ENCODE measurements at regions not wholly inside any gene's neighbourhood (a gene's known extent, or its start where the extent isn't known, plus 50 kb on each side); places are given as distances from the start of the nearest gene placed in this dataset.
"Not testable (repeated sequence)": the region's sequence is repeated elsewhere in the genome, so short reads cannot be mapped to it uniquely, and the experiment has no call there.

DNA sequence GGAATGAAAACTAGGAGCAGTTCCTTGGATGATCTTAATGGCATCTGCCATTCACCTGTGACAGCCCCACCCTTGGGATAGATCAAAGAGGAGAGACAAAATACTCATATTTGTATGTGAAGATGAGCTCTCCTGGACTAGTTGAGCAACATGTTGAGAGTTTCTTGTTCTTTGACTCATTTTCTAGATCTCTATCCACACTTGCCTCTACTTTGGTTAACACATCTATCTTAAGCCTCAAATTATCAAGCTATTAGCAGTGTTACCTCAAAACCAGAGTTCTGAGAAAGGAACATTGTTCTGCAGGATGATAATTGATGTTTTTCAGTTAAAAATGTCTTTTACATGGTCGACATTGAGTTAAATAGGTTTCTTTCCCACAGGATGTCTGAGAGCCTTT is 94.2 kb upstream of the TEX13D start:
- no peak for DNase-seq (ENCODE audit: low read depth in 2 of 2)

DNA sequence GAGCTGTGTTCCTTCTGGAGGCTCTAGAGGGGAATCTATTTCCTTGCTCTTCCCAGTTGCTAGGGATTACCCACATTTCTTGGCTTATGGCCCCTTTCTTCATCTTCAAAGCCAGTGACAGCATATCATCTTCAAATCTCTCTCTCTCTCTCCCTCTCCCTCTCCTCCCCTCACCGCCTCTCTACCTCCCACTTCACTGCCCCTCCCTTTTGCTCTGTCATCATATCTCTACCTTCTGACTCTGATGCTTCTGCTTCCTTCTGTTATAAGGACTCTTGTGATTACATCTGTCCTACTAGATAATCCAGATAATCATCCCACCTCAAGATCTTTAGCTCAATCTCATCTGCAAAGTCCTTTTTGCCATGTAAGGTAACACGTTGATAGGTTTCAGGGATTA is 93.1 kb upstream of the TEX13D start:
- DNase-seq (ENCODE audit: low read depth in 2 of 2), result no peak

DNA sequence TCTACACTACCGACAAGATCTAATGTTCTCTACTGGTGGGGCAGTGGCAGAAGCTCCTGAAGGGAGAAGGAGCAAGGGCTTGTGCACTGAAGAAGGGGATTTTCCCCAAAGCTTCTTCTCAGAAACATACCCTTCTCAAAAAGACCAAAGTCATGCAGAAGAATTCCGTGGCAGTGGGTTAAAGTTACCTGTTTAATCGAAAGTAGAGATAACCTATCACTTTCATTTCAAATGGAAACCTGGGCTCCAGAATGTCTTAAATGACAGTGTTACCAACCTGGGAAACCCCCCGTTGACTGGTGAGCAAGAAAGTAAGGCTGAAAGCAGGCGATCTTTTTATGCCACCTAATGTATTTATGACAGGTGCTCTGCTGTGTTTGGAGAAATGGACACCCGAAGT is 92.5 kb upstream of the TEX13D start:
- DNase-seq (ENCODE audit: low read depth in 2 of 2), result no peak

DNA sequence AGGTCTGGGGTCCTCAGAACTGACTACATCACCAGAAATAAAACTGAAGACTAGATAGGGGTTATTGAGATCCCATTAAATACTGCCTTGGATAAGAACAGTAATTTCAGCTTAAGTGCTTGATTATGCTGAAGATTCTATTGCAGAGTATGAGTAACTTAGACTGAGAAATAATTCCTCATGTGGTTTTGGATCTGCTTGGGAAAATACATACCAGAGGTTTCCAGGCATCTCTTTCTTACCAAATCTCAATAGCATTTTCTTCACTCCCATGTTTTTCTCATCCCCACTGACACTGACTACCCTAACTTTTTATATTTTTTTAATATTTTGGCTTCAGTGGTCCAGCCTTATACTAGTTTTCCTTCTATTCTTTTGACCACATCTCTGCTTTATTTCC is 92.0 kb upstream of the TEX13D start:
- DNase-seq (ENCODE audit: low read depth in 2 of 2), result no peak

DNA sequence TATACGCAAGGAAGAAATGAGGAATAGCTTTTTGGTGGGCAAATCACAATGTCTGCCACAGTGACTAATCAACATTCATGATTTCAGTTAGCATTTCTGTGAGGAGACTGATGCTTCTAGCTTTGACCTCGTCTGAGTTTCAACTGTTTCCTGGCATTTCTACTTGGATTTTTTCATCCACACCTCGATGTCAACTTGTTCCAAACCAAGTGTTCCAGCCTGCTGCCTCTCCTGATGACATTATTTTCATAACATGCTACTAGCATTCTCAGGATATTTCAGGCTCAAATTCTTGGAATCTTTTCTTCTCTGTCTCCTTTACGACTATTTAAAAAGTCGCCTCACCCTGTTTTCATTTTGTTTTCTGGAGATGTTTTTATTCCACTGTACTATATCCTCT is 90.3 kb upstream of the TEX13D start:
- no peak for DNase-seq (ENCODE audit: low read depth in 2 of 2)

DNA sequence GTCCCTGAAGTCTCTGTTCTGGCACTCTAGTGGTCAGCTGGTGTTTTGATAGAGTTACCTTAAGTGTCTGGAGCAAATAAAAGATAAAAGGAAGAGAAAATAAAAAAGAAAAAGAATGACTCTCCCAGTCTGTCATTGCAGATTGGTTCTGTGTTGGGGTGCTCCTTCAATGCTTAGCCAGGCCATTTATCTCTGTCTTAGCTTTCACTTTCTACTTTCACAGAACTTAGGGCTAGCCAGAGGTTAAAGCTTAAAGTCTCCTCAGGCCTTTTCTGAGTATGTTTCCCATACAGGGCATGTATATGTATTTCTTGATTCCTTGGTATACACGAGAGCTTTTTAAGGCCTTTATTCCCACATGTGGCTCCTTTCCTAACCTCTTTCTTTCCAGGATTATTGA is 83.1 kb upstream of the TEX13D start:
- DNase-seq (ENCODE audit: low read depth in 2 of 2), result no peak

DNA sequence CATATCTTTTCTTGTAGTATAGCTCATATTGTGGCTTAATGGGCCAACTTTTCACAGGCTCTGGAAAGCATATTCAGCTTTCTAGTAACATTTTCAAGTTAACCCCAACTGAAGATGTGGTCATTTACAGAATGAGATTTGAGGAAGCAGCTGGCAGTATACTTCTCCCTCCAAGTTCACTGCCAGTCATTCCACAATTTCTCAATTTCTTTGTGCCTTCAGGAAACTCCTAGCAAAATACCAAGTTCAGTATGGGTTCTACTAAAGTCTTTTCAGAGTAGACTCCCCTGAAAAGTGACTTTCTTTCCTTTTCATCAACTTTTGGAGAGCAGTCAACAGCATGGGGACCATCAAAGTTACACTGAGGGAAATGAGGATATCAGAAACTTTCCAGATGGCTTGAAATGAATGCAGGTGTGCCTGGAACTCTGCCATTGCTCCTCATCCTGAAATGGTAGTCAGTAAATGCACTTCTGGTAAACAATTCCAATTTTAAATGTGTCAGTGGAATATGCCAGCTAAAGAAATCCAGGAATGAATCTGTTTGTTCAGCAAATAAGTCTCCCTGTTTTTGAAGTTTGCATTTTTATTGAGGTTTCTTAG is 81.5 kb upstream of the TEX13D start:
- no peak for DNase-seq (ENCODE audit: low read depth in 2 of 2)

DNA sequence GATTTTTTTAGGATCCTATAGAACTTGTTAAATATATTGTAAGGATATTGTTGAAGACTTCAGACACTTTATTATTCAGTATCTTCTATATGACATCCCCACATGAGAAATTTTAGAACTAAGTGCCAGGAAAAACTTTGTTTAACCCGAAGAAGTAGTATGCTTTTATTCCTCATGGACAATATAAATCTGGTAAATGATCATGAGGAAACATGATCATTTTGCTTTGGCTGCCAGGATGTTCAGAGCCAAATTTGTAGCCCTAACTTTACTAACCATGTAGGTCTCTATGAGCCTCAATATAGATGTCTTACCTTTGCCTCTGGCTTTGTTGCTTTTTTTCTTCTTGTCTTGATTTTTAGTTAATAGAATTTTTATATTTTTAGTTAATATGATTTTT is 77.8 kb upstream of the TEX13D start:
- no peak for DNase-seq (ENCODE audit: low read depth in 2 of 2)

DNA sequence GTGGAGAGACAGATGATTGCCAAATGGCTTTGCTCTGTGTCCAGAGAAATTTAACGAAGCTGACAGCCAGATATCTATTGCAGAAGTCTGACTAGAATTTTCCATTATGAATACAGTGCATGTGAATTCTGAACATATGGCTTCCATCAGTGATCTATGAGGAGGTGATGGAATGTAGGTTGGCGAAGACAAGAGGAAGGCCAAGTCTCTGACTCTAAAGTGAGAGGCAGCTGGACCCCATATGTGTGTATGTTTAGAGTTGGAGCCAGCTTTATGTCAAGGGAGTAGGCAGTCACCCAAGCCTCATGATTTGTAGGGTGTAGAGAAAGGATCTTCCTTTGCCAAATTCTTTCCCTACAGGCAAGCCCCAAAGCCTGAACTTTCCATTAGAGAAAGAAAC is 76.2 kb upstream of the TEX13D start:
- DNase-seq (ENCODE audit: low read depth in 2 of 2), result no peak

DNA sequence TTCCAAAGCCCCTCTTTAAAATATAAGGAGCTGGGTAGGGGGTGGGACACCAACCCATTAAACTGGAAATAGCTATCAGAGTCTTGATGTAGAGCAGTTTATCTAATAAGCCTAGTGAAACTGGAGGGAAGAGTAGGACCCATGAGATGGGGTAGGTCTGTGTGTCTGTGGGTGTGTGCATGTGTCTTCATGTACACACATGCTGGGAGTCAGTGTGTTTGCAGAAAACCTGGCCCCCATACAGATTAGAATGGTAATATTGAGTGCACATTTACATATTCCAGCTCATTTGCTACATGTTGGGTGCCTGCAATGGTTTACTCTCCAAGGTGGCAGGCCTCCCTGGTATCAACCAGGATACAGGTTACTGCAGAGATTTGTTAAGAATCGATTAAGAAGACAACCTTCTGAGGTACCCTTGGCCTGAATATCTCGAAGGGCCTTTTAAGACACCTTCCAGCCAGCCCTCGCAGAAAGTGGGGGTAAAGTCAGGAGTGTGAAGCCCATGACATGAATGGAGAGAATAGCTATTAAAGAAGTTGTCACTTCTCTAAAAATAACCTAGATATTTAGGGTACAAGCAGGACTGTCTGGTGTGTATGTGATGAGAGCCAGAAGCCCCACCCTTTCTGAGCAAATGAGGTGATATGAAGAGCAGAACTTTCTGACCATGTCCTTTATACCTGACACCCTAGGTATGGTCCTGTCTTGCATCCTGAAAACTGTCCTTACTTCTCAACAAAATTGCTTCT is 75.7 kb upstream of the TEX13D start:
- no peak for DNase-seq (ENCODE audit: low read depth in 2 of 2)

DNA sequence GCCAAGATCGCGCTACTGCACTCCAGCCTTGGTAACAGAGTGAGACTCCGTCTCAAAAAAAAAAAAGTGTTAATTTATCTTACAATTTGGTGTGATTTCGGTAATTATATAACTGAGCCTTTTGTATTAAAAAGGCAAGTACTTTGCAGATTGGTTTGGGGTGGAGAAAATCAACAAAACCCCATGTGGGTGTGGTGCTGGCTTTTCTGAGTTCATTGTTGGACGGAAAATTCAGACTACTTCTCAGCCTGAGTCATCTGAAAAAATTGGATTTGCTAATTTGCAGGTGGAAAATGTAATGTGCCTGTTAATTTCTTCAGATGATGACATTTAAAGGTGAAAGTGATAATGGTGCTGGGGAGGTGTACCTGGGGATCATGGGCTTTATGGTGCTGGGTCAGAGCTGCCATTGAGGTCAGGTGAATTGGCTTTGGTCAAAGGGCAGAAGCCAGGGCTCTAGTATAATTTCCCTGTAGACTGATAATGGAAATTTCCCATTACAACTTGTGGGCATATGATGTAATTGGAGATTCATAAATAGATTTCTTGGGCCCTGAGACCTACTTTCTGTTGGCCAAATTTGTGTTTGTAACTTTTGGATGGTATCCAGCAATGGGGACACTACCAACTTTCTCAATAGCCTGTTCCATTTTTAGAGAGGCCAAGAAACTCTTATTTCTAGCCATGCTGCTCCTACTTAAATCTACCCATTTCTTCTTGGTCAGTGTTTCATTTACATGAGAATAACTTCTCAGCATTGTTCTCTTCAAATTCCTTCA is 74.3 kb upstream of the TEX13D start:
- DNase-seq (ENCODE audit: low read depth in 2 of 2), result no peak

DNA sequence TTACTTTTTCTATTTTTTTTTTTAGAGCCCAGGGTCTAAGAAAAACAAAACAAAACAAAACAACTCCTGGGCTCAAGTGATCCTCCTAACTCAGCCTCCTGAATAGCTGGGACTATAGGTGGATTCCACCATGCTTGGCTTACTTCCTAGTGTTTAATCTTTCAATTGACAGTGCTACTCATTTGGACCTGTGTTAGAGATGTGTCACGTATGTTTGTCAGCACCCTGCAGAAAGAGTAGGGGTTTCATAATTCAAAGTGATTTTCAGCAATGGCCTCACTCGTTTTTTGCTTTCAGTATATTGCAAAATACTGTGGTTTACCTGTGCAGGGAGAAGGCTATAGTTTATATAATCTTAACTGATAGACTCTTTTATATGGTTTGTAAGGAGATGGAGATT is 71.6 kb upstream of the TEX13D start:
- no peak for DNase-seq (ENCODE audit: low read depth in 2 of 2)

DNA sequence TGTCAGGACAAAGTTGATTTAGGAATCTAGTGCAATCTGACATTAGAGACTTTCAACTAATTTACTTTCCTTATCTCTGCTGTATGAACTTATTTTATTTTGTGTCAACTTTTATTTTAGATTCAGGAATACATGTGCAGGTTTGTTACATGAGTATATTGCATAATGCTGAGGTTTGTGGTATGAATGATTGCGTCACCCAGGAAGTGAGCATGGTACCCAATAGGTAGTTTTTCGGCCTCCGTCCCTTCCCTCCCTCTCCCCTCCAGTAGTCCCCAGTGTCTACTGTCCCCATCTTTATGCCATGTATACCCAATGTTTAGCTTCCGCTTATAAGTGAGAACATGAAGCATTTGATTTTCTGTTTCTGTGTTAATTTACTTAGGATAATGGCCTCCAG is 68.7 kb upstream of the TEX13D start:
- DNase-seq (ENCODE audit: low read depth in 2 of 2), result no peak

DNA sequence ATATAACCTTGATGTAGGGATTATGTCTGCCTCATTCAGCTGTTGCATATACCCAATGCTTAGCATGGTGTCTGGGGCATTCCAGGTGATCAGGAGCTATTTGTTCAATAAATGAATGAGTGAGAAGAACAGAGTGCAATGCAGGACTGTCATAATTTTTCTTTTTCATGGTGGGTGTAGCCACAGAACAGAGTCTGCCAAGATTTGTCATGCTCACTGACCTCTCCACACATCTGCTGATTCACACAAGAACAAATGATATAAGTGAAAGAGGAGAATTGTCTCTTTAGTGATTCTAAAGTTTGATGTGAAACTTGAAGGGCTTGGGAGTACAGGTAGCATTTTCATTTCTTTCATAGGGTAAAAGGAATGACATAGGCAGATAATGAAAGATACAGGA is 64.4 kb upstream of the TEX13D start:
- no peak for DNase-seq (ENCODE audit: low read depth in 2 of 2)

DNA sequence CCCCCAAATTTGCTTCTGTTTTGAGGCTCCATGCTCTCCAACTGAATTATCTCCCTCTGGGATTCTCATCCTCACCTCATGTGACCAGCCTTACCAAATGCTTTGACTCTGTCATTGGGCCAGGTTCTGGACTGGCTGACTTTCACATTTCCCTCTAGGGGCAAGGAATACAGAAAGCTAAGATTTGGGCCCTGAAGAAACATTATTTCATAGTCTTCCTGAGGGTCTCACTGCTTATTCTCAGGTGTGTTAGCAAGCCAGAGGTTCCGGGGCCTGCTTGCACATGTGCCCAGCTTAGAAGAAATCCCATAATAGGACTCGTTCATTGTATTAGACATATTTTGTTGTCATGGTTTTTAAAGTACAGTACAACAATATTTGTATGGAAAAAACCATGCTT is 62.6 kb upstream of the TEX13D start:
- DNase-seq (ENCODE audit: low read depth in 2 of 2), result no peak

DNA sequence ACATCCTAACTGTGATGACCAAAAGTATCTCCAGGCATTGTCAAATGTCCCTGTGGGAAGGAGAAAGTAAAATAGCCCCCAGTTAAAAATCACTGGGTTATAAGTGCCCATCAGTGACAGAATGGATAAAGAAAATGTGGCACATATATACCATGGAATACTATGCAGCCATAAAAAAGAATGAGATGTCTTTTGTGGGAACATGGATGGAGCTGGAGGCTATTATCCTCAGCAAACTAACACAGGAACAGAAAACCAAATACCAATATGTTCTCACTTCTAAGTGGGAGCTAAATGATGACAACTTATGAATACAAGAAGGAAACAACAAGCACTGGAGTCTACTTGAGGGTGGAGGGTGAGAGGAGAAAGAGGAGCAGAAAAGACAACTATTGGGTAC is 60.9 kb upstream of the TEX13D start:
- not testable (repeated sequence) for DNase-seq (ENCODE audit: low read depth in 2 of 2)

DNA sequence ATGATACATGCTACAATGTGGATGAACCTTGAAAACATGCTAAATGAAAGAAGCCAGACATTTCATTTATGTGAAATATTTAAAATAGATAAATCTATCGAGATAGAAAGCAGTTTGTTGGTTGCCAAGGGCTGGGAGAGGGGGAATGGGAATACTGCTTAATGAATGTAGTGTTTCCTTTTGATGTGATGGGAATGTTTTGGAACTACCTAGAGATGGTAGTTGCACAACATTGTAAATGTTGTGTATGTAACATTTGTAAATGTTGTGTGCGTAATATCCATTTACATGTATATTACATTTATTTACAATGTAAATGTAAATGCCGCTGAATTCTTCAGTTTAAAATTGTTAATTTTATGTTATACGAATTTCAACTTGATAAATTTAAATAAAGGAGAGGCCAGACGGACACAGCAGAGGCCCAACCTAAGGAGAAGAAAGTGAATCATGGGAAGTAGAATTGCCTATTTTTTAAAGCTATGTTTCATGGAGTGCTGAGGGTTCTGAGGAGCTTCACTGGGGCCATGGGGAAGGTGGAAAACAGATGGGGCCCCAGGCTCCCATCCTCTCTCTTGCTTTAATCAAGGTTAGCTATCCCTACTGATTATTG is 60.0 kb upstream of the TEX13D start:
- no peak for DNase-seq (ENCODE audit: low read depth in 2 of 2)

DNA sequence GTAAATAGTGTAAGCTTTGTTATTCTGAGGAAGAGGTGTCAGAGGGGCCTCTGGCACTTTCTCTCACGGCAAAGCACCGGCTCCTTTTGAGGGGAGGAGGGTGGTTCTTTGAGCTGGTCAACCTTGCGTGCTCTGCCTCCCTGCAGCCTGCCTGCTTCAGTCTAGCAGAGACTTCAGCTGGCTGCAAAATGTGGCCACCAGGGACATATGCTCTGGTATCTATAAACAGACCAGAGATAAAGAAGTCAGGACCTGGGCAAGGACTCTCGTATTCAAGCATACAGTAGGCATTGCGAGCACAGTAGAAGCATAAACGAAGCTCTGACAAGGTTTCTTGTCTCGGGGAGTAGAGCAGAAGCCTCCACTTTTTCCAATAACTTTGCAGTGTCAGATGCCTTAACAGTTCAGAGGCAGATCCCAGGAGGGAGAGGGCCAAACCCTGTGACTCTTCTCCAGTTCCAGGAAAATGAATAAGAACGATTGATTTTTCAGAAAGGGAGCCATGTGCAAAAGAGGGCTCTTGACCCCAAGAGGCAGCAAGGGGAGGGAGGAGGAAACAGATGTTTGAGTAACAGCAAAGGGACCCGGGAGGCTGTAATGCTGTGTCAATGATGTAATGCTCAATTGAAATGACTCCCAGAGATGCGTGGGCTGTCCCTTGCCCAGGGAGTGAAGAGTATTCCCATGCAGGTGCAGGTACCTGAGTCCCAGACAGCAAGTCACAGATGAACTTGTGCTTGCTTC is 57.9 kb upstream of the TEX13D start:
- no peak for DNase-seq (ENCODE audit: low read depth in 2 of 2)

DNA sequence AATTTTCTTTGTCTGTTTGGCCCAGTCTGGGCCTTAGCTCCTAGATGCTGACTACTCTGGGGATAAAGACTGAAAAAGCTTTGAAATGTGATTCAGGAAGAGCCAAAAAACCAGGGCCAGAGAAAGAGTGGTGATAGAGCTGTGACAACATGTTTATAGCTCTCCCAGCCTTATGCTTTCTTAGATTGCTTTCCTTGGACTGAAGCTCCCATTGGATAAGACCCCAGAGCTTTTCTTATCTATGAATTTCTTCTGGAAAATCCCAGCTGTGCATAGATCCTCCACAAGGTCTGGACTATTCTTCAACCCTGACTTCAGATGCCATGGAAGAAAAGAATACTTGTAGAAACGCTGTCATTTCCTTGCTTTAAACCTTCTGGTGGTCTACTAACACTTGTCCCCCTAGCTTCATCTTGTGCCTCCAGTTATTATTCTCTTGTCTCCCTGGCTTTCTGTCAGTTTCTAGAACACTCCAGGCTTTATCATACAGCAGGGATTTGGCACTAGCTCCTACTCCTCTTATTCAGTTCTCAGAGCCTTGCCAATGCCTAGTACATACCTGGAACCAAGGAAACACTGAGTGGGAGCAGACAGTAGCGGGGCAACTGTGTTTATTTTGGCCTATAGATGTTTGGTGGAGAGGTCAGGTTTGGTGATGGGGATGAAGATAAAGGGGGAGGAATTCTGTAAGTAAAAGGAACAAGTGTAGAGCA is 57.1 kb upstream of the TEX13D start:
- no peak for DNase-seq (ENCODE audit: low read depth in 2 of 2)

DNA sequence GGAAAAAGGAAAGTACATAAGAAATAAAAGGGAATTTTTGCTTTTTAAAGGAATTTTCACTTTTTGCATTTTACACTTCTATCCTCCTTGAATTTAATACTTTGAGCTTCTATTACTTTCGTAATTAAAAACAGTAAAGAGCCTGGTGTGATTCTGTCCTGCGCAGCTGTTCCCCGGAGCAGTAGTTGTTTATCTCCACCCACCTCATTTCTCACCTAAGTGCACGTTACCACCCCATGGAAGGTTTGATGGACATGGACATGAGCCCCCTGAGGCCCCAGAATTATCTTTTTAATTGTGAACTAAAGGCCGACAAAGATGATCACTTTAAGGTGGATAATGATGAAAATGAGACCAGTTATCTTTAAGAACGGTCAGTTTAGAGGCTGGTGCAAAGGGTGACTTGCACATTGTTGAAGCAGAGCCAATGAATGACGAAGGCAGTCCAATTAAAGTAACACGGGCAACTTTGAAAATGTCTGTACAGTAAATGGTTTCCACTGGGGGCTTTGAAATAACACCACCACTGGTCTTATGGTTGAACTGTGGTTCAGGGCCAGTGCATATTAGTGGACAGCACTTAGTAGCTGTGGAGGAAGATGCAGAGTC is 52.1 kb upstream of the TEX13D start:
- DNase-seq (ENCODE audit: low read depth in 2 of 2), result no peak

DNA sequence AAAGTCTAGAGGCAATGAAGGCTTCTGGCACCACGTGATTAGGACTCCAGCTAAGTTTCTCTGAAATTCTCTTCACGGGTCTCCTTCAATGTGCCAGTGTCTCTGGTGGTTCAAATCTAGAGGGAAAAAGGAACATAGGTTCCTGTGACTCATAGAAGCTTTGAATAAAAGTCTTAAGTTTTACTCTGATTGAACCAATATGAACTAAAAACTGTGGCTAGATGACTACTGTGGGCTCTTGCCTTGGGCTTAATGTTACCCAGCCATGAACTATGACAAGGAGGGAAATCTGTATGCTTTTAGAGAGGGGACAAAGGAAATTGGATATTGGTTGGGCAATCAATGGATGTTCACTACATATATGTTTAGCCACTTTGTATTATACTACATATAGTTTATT is 49.9 kb upstream of the TEX13D start:
- no peak for DNase-seq (ENCODE audit: low read depth in 2 of 2)

Data from stimulated activated CD8-positive, alpha-beta memory T cell treated with anti-CD3 and anti-CD28 coated beads, Interleukin-7, amount 100 ng/mL, for 1 hour (primary cell).